Neural progenitor cell (in vitro differentiated cells): ENCODE measurements at regions not wholly inside any gene's neighbourhood (a gene's known extent, or its start where the extent isn't known, plus 50 kb on each side); places are given as distances from the start of the nearest gene placed in this dataset.

Experiments
- DNase-seq: peaks from one replicate; pipeline ENCODE4 v3.0.0-alpha.2; 2016; ENCODE audit warnings: low spot score
- H2AFZ ChIP-seq: fragments of 200-600 bp; sonication (generic); replicated peaks from 2 replicates; pipeline ENCODE4 v1.6.1; 2016; ENCODE audit warnings: antibody characterized with exemption
- H3F3A ChIP-seq: fragments of 200-600 bp; sonication (generic); 2 replicates; pipeline ENCODE4 v1.6.1; 2016; ENCODE audit warnings: antibody characterized with exemption, low read depth
- H3K27ac ChIP-seq: fragments of 200-600 bp; sonication (generic); 2 replicates; pipeline ENCODE4 v1.5.1; 2016; ENCODE audit warnings: mild to moderate bottlenecking
- H3K27me3 ChIP-seq: fragments of 200-600 bp; sonication (generic); 2 replicates; pipeline ENCODE4 v1.6.1; 2016; ENCODE audit warnings: mild to moderate bottlenecking, moderate library complexity
- H3K36me3 ChIP-seq: fragments of 200-600 bp; sonication (generic); 2 replicates; pipeline ENCODE4 v1.5.1; 2016
- H3K4me1 ChIP-seq: fragments of 200-600 bp; sonication (generic); 2 replicates; pipeline ENCODE4 v1.6.1; 2016; ENCODE audit warnings: mixed run types
- H3K4me2 ChIP-seq: fragments of 200-600 bp; sonication (generic); 2 replicates; pipeline ENCODE4 v1.6.1; 2016
- H3K4me3 ChIP-seq: fragments of 200-600 bp; sonication (generic); 2 replicates; pipeline ENCODE4 v1.5.1; 2016
- H3K79me2 ChIP-seq: fragments of 200-600 bp; sonication (generic); 2 replicates; pipeline ENCODE4 v1.6.1; 2016; ENCODE audit warnings: low read depth
- H3K9ac ChIP-seq: fragments of 200-600 bp; sonication (generic); 2 replicates; pipeline ENCODE4 v1.6.1; 2016
- H3K9me3 ChIP-seq: fragments of 200-600 bp; sonication (generic); 2 replicates; pipeline ENCODE4 v1.5.1; 2016; ENCODE audit warnings: low read depth
- H4K20me1 ChIP-seq: fragments of 200-600 bp; sonication (generic); 2 replicates; pipeline ENCODE4 v1.6.1; 2016; ENCODE audit warnings: low read depth
- H3K27ac Mint-ChIP-seq: 3 replicates; pipeline ENCODE4 v1.8.0; 2021; ENCODE audit warnings: mixed read lengths
- H3K27me3 Mint-ChIP-seq: 2 replicates; pipeline ENCODE4 v1.8.0; 2022; ENCODE audit warnings: low read depth, mild to moderate bottlenecking, inconsistent platforms, moderate library complexity, mixed read lengths; ENCODE audit not compliant: insufficient read depth
- H3K36me3 Mint-ChIP-seq: 3 replicates; pipeline ENCODE4 v1.8.0; 2021; ENCODE audit warnings: mixed read lengths
- H3K4me1 Mint-ChIP-seq: 3 replicates; pipeline ENCODE4 v1.8.0; 2021; ENCODE audit warnings: mixed read lengths
- H3K4me3 Mint-ChIP-seq: 3 replicates; pipeline ENCODE4 v1.8.0; 2021; ENCODE audit warnings: mild to moderate bottlenecking, moderate library complexity, mixed read lengths
- H3K9me3 Mint-ChIP-seq: 3 replicates; pipeline ENCODE4 v1.8.0; 2020; ENCODE audit warnings: mixed read lengths
- EZH2 ChIP-seq: fragments of 200-600 bp; sonication (generic); IDR thresholded peaks from 2 replicates; pipeline ENCODE4 v1.6.1; 2017; ENCODE audit warnings: antibody characterized with exemption, mild to moderate bottlenecking, moderate library complexity
- EZH2phosphoT487 ChIP-seq: fragments of 200-600 bp; sonication (generic); IDR thresholded peaks from 2 replicates; pipeline ENCODE4 v1.6.1; 2017; ENCODE audit warnings: antibody characterized with exemption
- TF ChIP-seq, protein P1 (sequence below): fragments of 200-600 bp; sonication (generic); IDR thresholded peaks from 2 replicates; pipeline ENCODE4 v1.5.1; 2017; ENCODE audit warnings: antibody characterized with exemption, mild to moderate bottlenecking

DNA sequence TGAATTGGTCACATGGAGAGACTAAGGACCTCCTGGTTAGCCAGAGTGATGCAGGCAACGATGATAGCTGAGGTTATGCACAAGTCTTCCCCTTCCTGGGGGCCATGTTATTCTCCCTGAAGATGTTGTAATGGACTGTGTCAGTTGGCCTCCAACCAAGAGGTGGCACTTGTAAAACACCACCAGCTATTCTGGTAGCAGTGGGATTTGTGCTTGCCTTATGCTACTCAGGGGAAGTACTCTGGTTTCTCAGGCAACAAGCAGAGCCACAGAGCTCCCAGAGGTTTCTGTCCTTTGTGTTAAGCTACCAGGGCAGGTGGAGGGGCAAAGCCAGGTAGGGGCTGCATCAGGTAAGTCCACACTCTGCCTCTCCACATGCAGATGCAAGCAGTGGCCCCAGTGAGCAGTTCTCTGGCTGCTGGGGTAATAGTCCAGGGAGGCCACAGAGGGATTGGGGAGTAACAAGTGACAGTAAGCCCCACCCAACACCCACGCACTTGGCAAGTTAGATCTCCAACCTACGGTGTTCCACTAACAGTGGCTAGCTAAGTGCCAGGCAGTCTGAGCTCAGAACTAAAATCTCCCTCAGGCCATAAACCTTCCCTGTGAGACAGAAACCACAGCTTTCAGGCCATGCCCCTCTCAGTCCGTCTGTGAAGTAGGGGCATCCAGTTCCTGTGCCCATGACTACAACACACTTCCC is 99.7 kb downstream of the RND3 start:
- peaks cover 13% of the 10 kb centered on the region for H3K4me1 Mint-ChIP-seq
- H3K4me3 Mint-ChIP-seq, result no peak overlapping the region
- Histone ChIP-seq H3K27ac (no peak overlapping the region), H3K4me1 (no peaks in the 10 kb centered on the region), H3K27me3 (no peaks in the 10 kb centered on the region), H3K79me2 (no peaks in the 10 kb centered on the region), H4K20me1 (no peaks in the 10 kb centered on the region), H2AFZ (no peak overlapping the region), H3K4me2 (no peak overlapping the region), H3K4me3 (no peak overlapping the region), H3K9me3 (peaks cover 17% of the 10 kb centered on the region), H3F3A (no peaks in the 10 kb centered on the region), H3K9ac (no peak overlapping the region), H3K36me3 (no peaks in the 10 kb centered on the region)
- TF ChIP-seq EZH2phosphoT487 (no peak), EZH2 (no peak)
- TF ChIP-seq, protein P1, sequence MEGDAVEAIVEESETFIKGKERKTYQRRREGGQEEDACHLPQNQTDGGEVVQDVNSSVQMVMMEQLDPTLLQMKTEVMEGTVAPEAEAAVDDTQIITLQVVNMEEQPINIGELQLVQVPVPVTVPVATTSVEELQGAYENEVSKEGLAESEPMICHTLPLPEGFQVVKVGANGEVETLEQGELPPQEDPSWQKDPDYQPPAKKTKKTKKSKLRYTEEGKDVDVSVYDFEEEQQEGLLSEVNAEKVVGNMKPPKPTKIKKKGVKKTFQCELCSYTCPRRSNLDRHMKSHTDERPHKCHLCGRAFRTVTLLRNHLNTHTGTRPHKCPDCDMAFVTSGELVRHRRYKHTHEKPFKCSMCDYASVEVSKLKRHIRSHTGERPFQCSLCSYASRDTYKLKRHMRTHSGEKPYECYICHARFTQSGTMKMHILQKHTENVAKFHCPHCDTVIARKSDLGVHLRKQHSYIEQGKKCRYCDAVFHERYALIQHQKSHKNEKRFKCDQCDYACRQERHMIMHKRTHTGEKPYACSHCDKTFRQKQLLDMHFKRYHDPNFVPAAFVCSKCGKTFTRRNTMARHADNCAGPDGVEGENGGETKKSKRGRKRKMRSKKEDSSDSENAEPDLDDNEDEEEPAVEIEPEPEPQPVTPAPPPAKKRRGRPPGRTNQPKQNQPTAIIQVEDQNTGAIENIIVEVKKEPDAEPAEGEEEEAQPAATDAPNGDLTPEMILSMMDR, result no peak
- H3K36me3 Mint-ChIP-seq, result peaks cover 1% of the 10 kb centered on the region
- no peak overlapping the region for H3K27ac Mint-ChIP-seq
- peaks cover 2% of the 10 kb centered on the region for H3K27me3 Mint-ChIP-seq
- DNase-seq, result no peak
- H3K9me3 Mint-ChIP-seq, result peaks cover 31% of the 10 kb centered on the region

DNA sequence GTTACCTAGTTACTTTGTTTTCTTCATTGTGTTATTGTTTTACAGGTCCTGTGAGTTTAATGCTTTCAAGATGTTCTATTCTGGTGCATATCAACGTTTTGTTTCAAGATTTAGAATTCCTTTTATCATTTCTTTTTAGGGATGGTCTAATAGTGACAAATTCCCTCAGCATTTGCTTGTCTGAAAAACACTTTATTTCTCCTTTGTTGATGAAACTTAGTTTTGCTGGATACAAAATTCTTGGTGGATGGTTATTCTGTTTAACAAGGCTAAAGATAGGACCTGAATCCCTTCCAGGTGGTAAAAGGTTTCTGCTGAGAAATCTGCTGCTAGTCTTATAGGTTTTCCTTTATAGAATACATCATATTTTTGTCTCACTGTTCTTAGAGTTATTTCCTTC is 102.3 kb downstream of the RND3 start:
- H3K27me3 Mint-ChIP-seq, result peaks cover 2% of the 10 kb centered on the region
- Histone ChIP-seq H3K9me3 (peaks cover 17% of the 10 kb centered on the region), H2AFZ (no peak overlapping the region), H3K9ac (no peak overlapping the region), H3K36me3 (no peaks in the 10 kb centered on the region), H3K4me3 (no peak overlapping the region), H3K79me2 (no peaks in the 10 kb centered on the region), H3F3A (no peaks in the 10 kb centered on the region), H4K20me1 (no peaks in the 10 kb centered on the region), H3K4me2 (no peak overlapping the region), H3K27ac (no peak overlapping the region), H3K4me1 (no peaks in the 10 kb centered on the region), H3K27me3 (no peaks in the 10 kb centered on the region)
- no peak overlapping the region for H3K27ac Mint-ChIP-seq
- TF ChIP-seq EZH2 (no peak), EZH2phosphoT487 (no peak)
- TF ChIP-seq, protein P1, result no peak
- H3K4me1 Mint-ChIP-seq, result peaks cover 5% of the 10 kb centered on the region
- no peak overlapping the region for H3K4me3 Mint-ChIP-seq
- DNase-seq, result no peak
- H3K36me3 Mint-ChIP-seq, result peaks cover 1% of the 10 kb centered on the region
- peaks cover 36% of the 10 kb centered on the region for H3K9me3 Mint-ChIP-seq

GRCh38 chr2:150383587-150383986 is 103.9 kb downstream of the RND3 start:
- Histone ChIP-seq H3K79me2 (no peaks in the 10 kb centered on the region), H3K4me2 (no peak overlapping the region), H3F3A (no peaks in the 10 kb centered on the region), H3K9ac (no peak overlapping the region), H3K27me3 (no peaks in the 10 kb centered on the region), H3K36me3 (no peaks in the 10 kb centered on the region), H3K4me3 (no peak overlapping the region), H3K27ac (no peak overlapping the region), H3K9me3 (peaks cover 17% of the 10 kb centered on the region), H2AFZ (no peak overlapping the region), H4K20me1 (no peaks in the 10 kb centered on the region), H3K4me1 (no peaks in the 10 kb centered on the region)
- H3K36me3 Mint-ChIP-seq, result peaks cover 1% of the 10 kb centered on the region
- H3K4me3 Mint-ChIP-seq, result no peak overlapping the region
- TF ChIP-seq EZH2phosphoT487 (no peak), EZH2 (no peak)
- TF ChIP-seq, protein P1, result no peak
- H3K9me3 Mint-ChIP-seq, result peaks cover 36% of the 10 kb centered on the region
- H3K27me3 Mint-ChIP-seq, result peaks cover 2% of the 10 kb centered on the region
- H3K4me1 Mint-ChIP-seq, result peaks cover 5% of the 10 kb centered on the region
- no peak overlapping the region for H3K27ac Mint-ChIP-seq
- DNase-seq, result no peak
